ENCODE measurements at regions not wholly inside any gene's neighbourhood (a gene's known extent, or its start where the extent isn't known, plus 50 kb on each side); places are given as distances from the start of the nearest gene placed in this dataset.

- no peak for DNase-seq (ENCODE audit: low spot score)
Observed at GRCh38 chr16:85424260-85425073, 188.7 kb upstream of the GSE1 start.

DNA sequence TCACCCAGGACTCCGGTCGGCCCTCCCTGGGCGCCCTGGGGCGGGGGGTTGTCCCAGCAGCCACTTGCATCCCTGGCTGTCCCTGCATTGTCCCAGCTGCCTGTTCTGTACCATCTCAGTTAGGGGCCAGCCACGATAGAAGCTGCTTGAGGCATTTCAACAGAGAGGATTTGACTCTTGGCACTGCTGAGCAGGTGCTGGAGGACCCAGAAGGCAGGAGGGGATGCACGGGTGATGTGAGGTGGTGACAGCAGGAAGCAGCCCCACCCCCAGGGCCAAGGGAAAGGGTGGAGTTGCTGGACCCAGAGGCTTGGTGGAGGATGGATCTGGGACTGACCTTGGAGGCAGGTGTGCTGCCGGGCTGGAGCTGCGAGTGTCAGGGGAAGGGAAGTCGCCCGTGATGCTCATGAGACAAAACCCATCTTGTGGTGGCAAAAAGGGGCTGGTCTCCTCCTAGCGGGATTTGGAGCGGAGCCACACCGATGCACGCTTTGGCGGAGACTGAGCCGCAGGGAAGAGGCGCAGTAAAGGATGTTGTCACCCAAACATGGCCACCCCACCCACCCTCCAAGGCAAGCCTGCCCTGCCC is 188.0 kb upstream of the GSE1 start:
- no peak for DNase-seq (ENCODE audit: low spot score)

- DNase-seq (ENCODE audit: low spot score) = no peak
Observed at GRCh38 chr16:85426806-85427205, 186.3 kb upstream of the GSE1 start.

GRCh38 chr16:85428168-85428898 is 184.8 kb upstream of the GSE1 start:
- DNase-seq (ENCODE audit: low spot score) = no peak

DNA sequence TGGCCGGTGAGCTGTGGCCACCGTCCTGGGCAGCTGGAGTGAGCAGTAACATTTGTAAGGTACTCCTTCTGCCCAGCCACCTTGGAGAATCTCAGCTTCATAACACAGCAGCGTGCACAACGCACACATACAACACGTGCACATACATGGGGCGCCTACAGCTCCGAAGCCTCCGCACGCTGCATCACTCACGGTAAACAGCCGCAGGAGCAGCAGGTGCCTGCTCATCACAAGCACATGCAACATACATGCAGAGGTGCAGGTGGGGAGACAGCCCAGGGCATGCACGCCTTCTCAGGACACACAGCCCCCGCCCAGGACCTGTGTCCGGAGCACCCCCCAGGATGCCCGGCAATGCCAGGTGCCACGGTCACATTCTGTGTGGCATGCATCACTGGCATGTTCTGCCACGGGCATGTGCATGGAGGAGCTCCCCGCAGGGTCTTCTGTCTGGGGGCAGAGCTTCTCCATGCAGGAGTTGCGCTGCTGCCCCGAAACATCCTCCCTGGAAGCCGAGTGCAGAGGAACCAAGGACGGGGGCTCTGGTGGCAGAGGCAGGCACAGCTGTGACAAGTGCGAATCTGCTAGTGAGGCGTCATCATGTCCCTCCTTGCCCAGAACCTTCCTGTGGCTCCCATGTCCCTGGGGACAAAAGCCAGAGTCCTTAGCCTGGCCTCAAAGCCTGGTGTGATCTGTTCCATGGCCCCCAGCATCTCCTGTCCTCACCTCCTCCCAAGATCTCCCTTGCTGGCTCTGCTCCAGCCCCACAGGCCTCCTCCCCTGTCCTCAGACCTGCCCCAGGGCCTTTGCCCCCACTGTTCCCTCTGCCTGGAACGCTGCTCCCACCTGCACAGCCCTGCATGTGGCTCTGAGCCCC is 184.0 kb upstream of the GSE1 start:
- no peak for DNase-seq (ENCODE audit: low spot score)

- DNase-seq (ENCODE audit: low spot score) = no peak
Observed at GRCh38 chr16:85429776-85430522, 183.2 kb upstream of the GSE1 start.

DNA sequence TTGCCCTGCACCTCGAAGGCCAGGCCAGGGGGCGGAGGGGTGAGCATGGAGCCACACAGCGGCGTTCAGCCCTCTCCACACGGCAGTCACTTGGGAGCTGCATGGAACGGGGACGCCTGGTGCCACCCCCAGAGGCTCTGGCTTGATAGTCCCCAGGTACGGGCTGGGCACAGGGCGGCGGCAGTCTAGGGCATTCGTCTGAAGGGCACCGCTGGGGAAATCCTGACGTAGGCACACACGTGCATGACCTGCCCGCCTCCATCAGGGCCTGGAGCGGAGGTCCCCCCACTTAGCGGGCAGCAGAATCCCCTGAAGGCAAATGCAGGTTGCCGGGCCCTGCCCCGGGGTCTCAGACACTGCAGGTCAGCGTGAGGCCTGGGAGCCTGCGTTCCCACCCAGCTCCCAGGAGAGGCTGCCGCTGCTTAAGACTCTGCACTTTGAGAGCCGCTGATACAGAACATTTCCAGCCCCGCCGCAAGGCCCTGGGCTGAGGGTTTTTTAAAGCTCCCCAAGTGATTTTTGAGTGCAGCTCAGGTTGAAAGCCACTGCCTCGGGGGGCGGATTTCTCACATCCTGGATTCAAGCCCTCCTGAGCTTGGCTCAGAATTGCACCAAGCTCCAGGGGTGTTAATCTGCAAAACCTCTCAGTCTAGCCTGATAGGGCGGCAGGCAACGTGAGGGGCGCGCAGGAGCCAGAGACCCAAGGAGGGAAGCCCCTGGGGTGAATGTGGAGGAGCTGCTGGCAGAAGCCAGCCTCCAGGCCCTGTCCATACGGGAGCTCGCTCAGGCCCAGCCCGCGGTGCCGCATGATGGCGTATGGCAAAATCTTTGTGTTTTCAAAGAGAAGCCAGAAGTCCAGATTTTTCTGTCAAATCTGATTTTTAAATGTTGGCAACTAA is 182.3 kb upstream of the GSE1 start:
- DNase-seq (ENCODE audit: low spot score) = no peak

GRCh38 chr16:85431431-85432124 is 181.5 kb upstream of the GSE1 start:
- no peak for DNase-seq (ENCODE audit: low spot score)

DNA sequence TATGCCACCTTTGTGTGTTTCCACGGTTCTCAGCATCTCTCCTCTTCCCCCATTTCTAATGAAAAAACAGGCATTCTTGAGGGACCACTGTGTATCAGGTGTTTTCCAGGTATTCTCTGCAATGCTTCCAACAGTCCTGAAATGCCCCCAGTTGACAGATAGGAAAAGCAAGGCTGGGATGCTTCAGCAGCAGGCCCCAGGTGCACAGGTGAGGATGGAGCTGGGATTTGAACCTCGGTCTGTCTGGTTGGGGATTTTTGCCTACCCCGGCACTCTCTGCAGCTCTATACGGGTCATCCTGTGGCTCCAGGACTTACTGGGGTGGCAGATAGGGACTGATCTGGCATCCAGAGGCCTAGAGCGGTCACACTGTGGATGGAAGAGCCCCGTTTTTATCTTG is 180.5 kb upstream of the GSE1 start:
- DNase-seq (ENCODE audit: low spot score) = no peak

GRCh38 chr16:85433477-85433876 is 179.6 kb upstream of the GSE1 start:
- no peak for DNase-seq (ENCODE audit: low spot score)

DNA sequence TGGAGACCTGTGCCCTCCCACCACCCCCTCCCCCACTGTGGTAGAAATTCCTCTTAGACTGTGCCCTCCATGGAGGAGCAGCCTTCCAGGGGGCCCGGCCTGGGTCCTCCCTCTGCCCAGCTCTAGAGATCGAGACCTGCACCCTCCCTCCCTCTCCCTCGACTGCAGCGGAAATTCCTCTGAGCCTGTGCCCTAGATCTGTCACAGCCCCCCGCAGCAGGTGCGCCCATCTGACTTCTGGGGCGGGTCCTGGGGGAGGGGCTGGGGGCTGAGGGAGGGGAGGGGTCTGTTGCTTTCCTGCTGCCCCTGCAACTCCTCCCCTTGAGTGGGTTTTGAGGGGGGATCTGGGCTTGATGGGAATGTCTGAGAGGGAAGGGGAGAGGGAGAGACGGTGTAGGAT is 177.8 kb upstream of the GSE1 start:
- DNase-seq (ENCODE audit: low spot score) = no peak

DNA sequence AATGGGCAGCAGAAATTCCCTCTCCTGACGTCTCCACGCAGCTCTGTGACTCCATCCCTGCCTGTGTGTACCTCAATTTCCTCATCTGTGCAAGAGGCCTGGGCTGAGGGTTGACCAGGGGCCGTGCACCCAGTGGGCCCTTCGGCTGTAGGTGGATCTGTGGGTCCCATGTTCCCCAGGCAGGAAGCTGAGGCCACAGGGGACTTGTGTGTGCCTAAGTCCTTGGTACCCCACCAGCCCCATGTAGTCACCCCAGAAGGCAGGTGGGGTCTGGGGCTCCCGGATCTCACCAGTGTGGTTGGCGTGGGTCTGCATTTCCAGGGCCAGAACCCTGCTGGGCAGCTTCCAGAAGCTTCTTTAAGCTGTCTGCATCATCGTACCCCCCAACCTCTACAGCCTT is 177.4 kb upstream of the GSE1 start:
- DNase-seq (ENCODE audit: low spot score) = no peak

GRCh38 chr16:85436207-85436606 is 176.9 kb upstream of the GSE1 start:
- no peak for DNase-seq (ENCODE audit: low spot score)

GRCh38 chr16:85436636-85437165 is 176.4 kb upstream of the GSE1 start:
- DNase-seq (ENCODE audit: low spot score) = no peak

DNA sequence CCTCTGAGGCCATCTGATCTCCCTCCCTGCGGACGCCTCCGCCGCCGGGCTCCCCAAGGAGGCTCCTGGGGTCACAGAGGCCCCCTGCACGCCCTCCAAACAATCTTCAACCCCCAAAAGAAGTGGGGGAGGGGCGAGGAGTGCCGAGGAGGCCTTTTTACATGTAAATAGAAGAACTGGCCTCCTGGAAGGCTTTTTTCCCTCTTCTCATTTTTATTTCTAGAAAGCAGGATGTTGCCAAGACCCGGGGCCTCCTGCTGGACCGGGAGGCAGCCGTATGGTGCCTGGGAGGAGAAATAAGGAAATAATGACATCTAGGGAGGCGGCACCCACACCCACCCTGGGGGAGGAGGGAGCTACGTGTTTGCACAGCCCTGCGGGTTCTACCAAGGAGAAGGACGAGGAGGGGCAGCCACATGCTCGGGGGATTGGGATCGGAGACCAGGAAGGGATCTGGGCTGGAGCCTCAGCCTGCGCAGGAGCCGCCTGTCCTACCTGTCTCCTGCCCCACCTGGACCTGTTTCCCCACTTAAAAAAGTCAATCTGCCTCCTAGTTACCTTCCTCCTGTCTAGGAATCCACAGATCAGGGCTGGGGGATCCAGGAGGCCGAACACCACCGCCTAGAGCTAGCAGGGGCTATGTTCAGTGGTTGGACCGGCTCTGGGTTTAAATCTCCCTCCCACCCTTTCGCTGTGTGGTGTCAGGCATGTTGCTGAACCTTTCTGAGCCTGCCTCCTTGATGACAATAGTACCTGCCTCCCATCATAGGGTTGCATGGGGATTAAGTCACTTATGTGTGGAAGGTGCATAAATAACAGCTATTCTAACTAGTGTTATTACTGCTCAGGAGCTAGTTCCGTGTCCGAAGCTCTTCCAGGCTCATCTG is 175.7 kb upstream of the GSE1 start:
- DNase-seq (ENCODE audit: low spot score) = no peak

- DNase-seq (ENCODE audit: low spot score) = no peak
Observed at GRCh38 chr16:85438981-85439685, 174.0 kb upstream of the GSE1 start.

GRCh38 chr16:85440744-85441143 is 172.4 kb upstream of the GSE1 start:
- no peak for DNase-seq (ENCODE audit: low spot score)
